PFSK-1 (cell line): ENCODE measurements at regions not wholly inside any gene's neighbourhood (a gene's known extent, or its start where the extent isn't known, plus 50 kb on each side); places are given as distances from the start of the nearest gene placed in this dataset.

Source experiments
- FOXP2 ChIP-seq: optimal IDR thresholded peaks from 2 replicates; pipeline ENCODE3; 2011; ENCODE audit warnings: borderline replicate concordance, control low read depth, inconsistent platforms; ENCODE audit not compliant: insufficient read depth; ENCODE audit errors: extremely low read length, extremely low read depth
- POLR2AphosphoS5 ChIP-seq: IDR thresholded peaks from 2 replicates; pipeline ENCODE4 v1.6.1; 2012; ENCODE audit warnings: low read depth, mild to moderate bottlenecking, control low read depth, low read length, moderate library complexity
- TAF1 ChIP-seq: IDR thresholded peaks from 2 replicates; pipeline ENCODE4 v1.6.1; 2012; ENCODE audit warnings: low read length, control low read depth, borderline replicate concordance; ENCODE audit not compliant: insufficient read depth

DNA sequence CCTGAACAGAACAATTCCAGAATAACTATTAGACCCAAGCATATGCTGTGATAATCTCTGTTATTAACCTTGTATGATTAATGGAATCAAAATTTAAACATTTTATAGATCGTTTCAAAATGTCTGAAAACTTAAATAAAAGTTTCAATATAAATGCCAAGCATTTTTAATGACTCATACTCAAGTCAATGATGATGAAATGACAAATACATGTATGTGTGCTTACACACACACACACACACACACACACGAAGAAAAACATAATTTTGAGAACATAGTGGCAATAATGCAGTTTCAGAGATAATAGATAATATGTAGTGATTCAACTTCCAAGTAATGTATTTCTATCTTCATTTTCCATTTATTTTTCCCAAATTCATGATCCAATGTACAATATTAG is 384.9 kb upstream of the FOXG1 start:
- TF ChIP-seq FOXP2, result no peak
- no peak for TF ChIP-seq TAF1
- no peak for TF ChIP-seq POLR2AphosphoS5
